Right ventricle myocardium superior (tissue), 1 donor: ENCODE measurements at regions not wholly inside any gene's neighbourhood (a gene's known extent, or its start where the extent isn't known, plus 50 kb on each side); places are given as distances from the start of the nearest gene placed in this dataset.
"Not testable (repeated sequence)": the region's sequence is repeated elsewhere in the genome, so short reads cannot be mapped to it uniquely, and the experiment has no call there.

Experiments
- ATAC-seq: fragments of 200-7000 bp; cut with Tn5 transposase; one replicate; pipeline ENCODE4 v1.9.1; 2020; ENCODE audit warnings: mild to moderate bottlenecking; ENCODE audit not compliant: poor library complexity
- DNase-seq: peaks from one replicate; pipeline ENCODE4 v3.0.0-alpha.2; 2020
- intact Hi-C: fragments of 100-400 bp; cut with DNase I; formaldehyde crosslinking; loops from one replicate; pipeline ENCODE4 v1.11.2; 2022
- donor health status: DM: no; HTN: yes; CAD: no; lungs with severe emphysema.

DNA sequence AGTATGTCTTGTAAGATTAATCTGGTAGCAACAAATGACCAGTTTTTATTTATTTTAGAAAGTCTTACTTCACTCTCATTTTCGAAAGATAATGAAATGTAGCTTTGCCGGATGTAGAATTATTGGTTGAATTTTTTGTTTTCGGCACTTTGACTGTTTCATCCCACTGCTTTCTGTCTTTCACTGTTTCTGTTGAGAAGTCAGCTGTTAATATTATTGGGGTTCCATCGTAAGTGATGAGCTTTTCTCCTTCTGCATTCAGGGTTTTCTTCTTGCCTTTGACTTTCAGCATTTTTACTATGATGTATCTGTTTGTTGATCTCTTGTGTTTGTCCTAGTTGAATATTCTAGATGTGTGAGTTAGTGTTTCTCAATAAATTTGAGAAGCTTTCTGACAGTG lies 383.4 kb downstream of the PAX1 start:
- no peak for ATAC-seq
- intact Hi-C loops: no loop called here
- DNase-seq: no peak

DNA sequence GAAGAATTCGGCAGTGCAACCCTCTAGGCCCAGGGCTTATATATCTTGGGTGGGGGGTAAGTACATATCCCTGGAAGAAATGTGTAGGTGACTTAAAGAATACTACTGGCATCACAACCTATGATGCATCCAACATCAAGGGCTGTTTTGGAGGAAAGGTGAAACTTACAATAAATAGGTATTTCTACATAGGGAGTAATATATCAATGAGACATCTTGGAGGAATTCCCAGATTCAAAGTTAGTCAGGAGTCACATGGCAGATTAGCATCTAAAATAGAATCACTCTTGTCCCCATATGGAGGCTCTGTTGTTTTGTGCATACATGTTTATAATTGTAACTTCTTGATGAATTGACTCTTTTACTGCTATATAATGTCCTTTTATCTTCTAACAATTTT lies 375.5 kb downstream of the PAX1 start:
- DNase-seq (no peak), ATAC-seq (no peak)
- intact Hi-C loops: no loop called here

GRCh38 chr20:22074635-22075034 lies 369.2 kb downstream of the PAX1 start:
- ATAC-seq (no peak), DNase-seq (no peak)
- intact Hi-C loops: no loop called here

DNA sequence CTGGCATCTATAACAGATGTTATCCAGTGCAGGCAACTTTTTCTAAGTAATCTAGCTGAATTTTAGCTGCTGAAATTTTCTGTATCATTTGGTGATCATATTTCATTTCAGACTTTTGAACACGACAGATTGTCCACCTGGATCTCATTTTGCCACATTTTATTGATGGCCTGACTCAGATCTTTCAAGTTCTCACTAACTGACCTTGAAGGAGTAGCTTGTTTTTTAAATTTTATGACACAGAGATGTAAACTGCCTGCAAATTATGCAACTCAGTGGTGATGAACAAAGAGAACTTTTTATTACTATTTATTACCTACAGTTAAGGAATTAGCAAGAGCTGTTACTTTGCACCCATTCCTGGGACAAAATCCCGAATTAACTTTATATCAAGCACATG lies 366.4 kb downstream of the PAX1 start:
- intact Hi-C loops: no loop called here
- ATAC-seq (no peak), DNase-seq (no peak)

- DNase-seq (peak; percentile 40), ATAC-seq (no peak)
- intact Hi-C loops: no loop called here
These were observed 365.2 kb downstream of the PAX1 start for GRCh38 chr20:22070610-22071058.

DNA sequence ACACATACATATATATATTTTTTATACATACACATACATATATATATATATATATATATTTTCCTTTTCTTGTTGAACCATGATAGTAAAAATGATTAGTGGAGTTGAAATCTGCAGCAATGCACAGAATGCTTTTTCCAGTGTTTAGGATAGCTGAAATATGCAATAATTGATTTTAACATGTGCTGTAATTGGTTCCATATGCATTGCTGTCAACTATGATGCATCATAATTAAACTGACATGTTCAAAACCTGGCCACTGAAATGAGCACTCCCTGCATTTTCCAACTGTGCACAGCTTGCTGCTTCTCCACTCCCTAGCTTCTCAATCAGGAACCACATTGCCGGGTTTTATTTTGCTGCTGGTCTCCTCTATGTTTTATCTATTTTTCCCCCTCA lies 358.3 kb downstream of the PAX1 start:
- intact Hi-C loops: no loop called here

DNA sequence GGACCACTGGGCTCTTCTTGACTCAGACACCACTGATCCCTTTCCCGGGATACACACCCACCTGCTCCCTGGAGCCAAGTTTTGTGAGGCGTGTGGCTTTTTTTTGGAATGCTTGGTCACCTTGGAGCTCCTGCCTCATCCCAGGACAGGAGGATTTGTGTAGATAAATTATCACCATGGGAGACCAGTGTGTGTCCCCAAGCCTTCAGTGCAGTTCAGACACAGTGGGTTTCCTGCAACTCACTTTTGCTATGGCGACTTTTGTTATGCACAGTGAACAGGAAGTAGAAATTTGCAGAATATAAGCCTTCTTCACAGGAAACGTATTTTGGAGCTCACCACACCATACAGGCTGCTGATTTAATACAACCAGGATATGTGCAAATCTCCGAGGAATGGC lies 357.4 kb downstream of the PAX1 start:
- ATAC-seq (no peak), DNase-seq (no peak)
- intact Hi-C loops: no loop called here

More for the DNA sequence above, 358.3 kb downstream of the PAX1 start:
- DNase-seq: no peak
- ATAC-seq: no peak

- DNase-seq: no peak
- no peak for ATAC-seq
- intact Hi-C loops: no loop called here
These were observed 355.1 kb downstream of the PAX1 start for GRCh38 chr20:22060610-22061009.

DNA sequence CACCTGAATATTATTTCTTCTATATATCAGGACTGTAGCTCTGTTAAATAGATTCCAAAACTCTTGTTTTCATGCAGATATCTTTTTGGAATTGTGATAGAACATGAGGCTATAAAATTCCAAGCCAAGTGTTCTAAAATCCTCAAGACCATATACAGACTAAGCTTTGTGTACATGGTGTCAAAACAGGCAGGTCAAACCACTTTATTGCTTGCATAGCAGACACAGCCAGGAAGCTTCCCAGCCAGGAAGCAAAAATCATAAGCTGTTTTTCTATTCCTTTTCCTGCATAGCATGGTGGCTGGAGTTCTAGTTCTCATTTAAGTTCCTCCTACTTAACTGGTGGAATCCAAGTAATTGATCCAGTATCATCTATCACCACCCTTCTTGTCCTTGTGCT lies 353.3 kb downstream of the PAX1 start:
- DNase-seq (no peak), ATAC-seq (no peak)
- intact Hi-C loops: no loop called here

DNA sequence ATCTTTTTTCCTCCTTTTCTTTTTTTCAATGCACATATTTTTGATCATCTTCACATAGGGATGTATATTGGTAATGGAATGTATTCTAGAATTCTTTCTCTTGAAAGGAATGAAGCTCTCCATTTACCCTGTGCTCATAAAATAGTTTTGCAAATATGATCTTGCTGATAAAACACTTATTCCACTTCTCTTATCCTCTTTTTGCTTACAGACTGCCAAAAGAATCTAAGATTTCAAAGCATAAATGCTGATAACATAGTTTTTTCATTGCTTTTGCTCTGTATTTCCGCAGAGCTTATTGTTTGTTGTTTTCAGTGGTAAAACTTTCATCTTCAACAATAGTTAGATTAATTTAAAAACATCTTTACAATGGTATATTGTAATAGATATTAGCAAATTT lies 350.5 kb downstream of the PAX1 start:
- DNase-seq (no peak), ATAC-seq (no peak)
- intact Hi-C loops: no loop called here

DNA sequence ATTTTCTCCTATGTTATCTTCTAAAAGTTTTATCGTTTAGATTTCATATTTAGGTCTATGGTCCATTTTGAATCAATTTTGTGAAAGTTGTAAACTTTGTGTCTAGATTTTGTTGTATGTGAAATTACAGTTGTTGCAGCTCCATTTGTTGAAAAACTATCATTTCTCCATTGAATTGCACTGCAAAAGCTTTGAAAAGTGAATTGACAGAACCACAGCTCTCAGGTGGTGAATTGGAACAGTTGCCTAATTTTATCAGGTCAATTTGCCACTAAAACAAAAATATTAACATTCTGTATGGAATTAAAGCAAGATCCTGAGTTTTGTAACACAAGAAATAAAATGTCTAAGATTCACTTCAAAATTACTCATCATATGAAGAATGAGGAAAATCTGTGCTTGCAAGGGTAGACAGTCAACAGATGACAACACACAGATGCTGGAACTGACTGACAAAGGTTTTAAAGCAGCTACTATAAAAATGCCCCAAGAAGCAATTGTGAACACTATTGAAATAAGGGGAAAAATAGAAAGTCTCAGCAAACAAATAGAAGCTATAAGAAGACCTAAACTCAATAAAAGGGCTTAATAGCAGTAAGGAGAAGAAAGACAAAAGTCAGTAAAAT lies 346.7 kb downstream of the PAX1 start:
- ATAC-seq: no peak
- no peak for DNase-seq
- intact Hi-C loops: no loop called here

- intact Hi-C loops, ATAC-seq: not testable (repeated sequence)
These were observed 340.6 kb downstream of the PAX1 start for GRCh38 chr20:22045956-22046507.

GRCh38 chr20:22027423-22027822 lies 322.0 kb downstream of the PAX1 start:
- intact Hi-C loops: no loop called here
- ATAC-seq: no peak
- DNase-seq: no peak

More at GRCh38 chr20:22045956-22046507, 340.6 kb downstream of the PAX1 start:
- DNase-seq: not testable (repeated sequence)

- intact Hi-C loops: no loop called here
- DNase-seq (no peak), ATAC-seq (no peak)
These were observed 314.7 kb downstream of the PAX1 start for GRCh38 chr20:22020201-22020600.

- ATAC-seq: no peak
These were observed 303.0 kb downstream of the PAX1 start for GRCh38 chr20:22008456-22008855.

GRCh38 chr20:22006306-22006705 lies 300.8 kb downstream of the PAX1 start:
- ATAC-seq: no peak
- intact Hi-C loops: no loop called here
- DNase-seq: no peak

More at GRCh38 chr20:22008456-22008855, 303.0 kb downstream of the PAX1 start:
- intact Hi-C loops: no loop called here
- DNase-seq: no peak

- ATAC-seq: no peak
- no peak for DNase-seq
- intact Hi-C loops: no loop called here
These were observed 300.1 kb downstream of the PAX1 start for GRCh38 chr20:22005535-22005934.

DNA sequence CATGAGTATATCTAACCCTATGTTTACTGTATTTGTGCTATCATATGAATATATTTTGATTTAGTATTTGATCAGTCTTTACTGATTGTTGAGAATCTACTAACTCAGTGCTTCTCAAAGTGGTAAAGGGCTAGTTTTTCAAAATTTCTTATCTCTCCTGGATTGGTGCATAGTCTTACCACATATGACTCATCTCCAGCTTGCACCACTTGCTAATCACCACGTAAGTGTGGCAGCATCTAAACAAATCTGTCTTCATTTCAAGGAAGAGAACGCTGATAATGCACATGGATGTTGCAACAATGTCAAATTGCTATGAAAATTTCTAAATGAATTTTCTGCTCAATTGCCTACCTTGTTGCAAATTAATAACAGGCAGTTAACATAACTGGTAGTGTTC lies 299.5 kb downstream of the PAX1 start:
- DNase-seq: no peak
- intact Hi-C loops: no loop called here
- no peak for ATAC-seq

DNA sequence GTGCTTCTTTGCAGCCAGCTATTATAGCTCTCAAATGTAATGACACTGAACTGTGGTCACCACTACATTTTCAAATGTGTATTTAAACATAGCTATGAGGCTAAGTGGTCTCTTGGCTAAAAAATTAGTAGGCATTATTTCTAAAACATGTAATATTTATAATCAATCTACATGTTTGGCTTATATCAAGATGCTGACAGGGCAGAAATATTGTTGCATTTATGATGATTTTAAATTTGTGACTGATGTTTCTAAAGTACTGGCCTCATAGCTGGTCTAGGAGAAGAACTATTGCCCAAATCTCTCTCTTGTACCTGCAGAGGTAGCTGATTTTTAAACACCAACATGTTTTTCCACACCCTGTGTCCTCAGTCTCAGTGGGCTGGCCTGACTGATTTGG lies 298.2 kb downstream of the PAX1 start:
- intact Hi-C loops: no loop called here

GRCh38 chr20:22001886-22002285 lies 296.4 kb downstream of the PAX1 start:
- ATAC-seq: no peak
- intact Hi-C loops: no loop called here
- DNase-seq: no peak

More for the DNA sequence above, 298.2 kb downstream of the PAX1 start:
- DNase-seq (no peak), ATAC-seq (no peak)

DNA sequence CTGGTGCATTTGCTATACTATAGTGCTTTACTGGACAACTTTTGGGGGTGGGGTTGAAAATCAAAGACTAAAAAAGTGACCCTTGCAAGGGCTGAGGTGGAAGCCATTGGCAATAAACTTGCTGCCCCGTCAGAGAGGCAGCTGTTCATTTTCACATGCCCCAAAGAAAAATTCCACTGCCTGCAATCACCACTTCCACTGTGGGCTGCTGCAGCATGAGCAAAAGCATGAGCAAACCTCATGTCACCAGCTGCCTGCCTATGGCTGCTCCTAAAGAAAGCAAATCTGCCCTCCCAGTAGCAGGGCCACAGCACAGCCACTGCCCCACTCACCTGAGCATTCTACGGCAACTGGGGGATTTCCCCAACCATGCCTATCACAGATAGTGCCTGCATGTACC lies 290.0 kb downstream of the PAX1 start:
- DNase-seq: no peak
- no peak for ATAC-seq
- intact Hi-C loops: no loop called here
